ENCODE measurements at regions not wholly inside any gene's neighbourhood (a gene's known extent, or its start where the extent isn't known, plus 50 kb on each side); places are given as distances from the start of the nearest gene placed in this dataset.
"Not testable (repeated sequence)": the region's sequence is repeated elsewhere in the genome, so short reads cannot be mapped to it uniquely, and the experiment has no call there.

GRCh38 chr16:33583702-33584101, 124.3 kb downstream of the TP53TG3F start:
- DNase-seq (ENCODE audit: low spot score) = not testable (repeated sequence)

- DNase-seq (ENCODE audit: low spot score) = not testable (repeated sequence)
Measured at GRCh38 chr16:33588589-33588988, 129.2 kb downstream of the TP53TG3F start.

- not testable (repeated sequence) for DNase-seq (ENCODE audit: low spot score)
Measured at GRCh38 chr16:33593344-33593743, 133.9 kb downstream of the TP53TG3F start.

- DNase-seq (ENCODE audit: low spot score) = not testable (repeated sequence)
Measured at GRCh38 chr16:33595074-33595473, 135.7 kb downstream of the TP53TG3F start.

GRCh38 chr16:33601029-33601428, 141.6 kb downstream of the TP53TG3F start:
- not testable (repeated sequence) for DNase-seq (ENCODE audit: low spot score)

GRCh38 chr16:33623535-33624077, 164.2 kb downstream of the TP53TG3F start:
- not testable (repeated sequence) for DNase-seq (ENCODE audit: low spot score)

- DNase-seq (ENCODE audit: low spot score) = not testable (repeated sequence)
Measured at GRCh38 chr16:33628895-33629294, 169.5 kb downstream of the TP53TG3F start.

- not testable (repeated sequence) for DNase-seq (ENCODE audit: low spot score)
Measured at GRCh38 chr16:33631713-33632112, 172.3 kb downstream of the TP53TG3F start.

- not testable (repeated sequence) for DNase-seq (ENCODE audit: low spot score)
Measured at GRCh38 chr16:33634057-33634456, 174.6 kb downstream of the TP53TG3F start.

- not testable (repeated sequence) for DNase-seq (ENCODE audit: low spot score)
Measured at GRCh38 chr16:33636760-33637159, 177.3 kb downstream of the TP53TG3F start.

- DNase-seq (ENCODE audit: low spot score) = not testable (repeated sequence)
Measured at GRCh38 chr16:33643270-33643669, 183.9 kb downstream of the TP53TG3F start.

- DNase-seq (ENCODE audit: low spot score) = not testable (repeated sequence)
Measured at GRCh38 chr16:33643698-33644381, 184.4 kb downstream of the TP53TG3F start.

GRCh38 chr16:33646386-33646785, 187.0 kb downstream of the TP53TG3F start:
- peak; percentile 30 for DNase-seq (ENCODE audit: low spot score)

GRCh38 chr16:33655756-33656155, 196.3 kb downstream of the TP53TG3F start:
- DNase-seq (ENCODE audit: low spot score) = not testable (repeated sequence)

- DNase-seq (ENCODE audit: low spot score) = not testable (repeated sequence)
Measured at GRCh38 chr16:33656394-33656793, 197.0 kb downstream of the TP53TG3F start.

GRCh38 chr16:33657717-33658116, 198.3 kb downstream of the TP53TG3F start:
- DNase-seq (ENCODE audit: low spot score) = not testable (repeated sequence)

- not testable (repeated sequence) for DNase-seq (ENCODE audit: low spot score)
Measured at GRCh38 chr16:33680791-33681190, 221.4 kb downstream of the TP53TG3F start.

- DNase-seq (ENCODE audit: low spot score) = not testable (repeated sequence)
Measured at GRCh38 chr16:33700320-33700719, 240.9 kb downstream of the TP53TG3F start.

GRCh38 chr16:33706845-33707590, 247.6 kb downstream of the TP53TG3F start:
- DNase-seq (ENCODE audit: low spot score) = not testable (repeated sequence)

GRCh38 chr16:33707591-33707934, 248.2 kb downstream of the TP53TG3F start:
- not testable (repeated sequence) for DNase-seq (ENCODE audit: low spot score)

- not testable (repeated sequence) for DNase-seq (ENCODE audit: low spot score)
Measured at GRCh38 chr16:33709856-33710695, 250.7 kb downstream of the TP53TG3F start.

- DNase-seq (ENCODE audit: low spot score) = not testable (repeated sequence)
Measured at GRCh38 chr16:33710696-33711087, 251.3 kb downstream of the TP53TG3F start.
